ENCODE measurements at regions not wholly inside any gene's neighbourhood (a gene's known extent, or its start where the extent isn't known, plus 50 kb on each side); places are given as distances from the start of the nearest gene placed in this dataset.

- TF ChIP-seq CTCF (IDR thresholded peaks at IDR 0.05): no peak
- H3K27ac ChIP-seq: no peak overlapping the region
- H2AFZ ChIP-seq: no peak overlapping the region
- no peaks in the 10 kb centered on the region for H3K27me3 ChIP-seq (ENCODE audit: control insufficient read depth, insufficient read depth, low read length)
- H3K4me3 ChIP-seq (ENCODE audit: low read depth, low read length): no peak overlapping the region
- H3K9ac ChIP-seq: no peak overlapping the region
- no peaks in the 10 kb centered on the region for H3K36me3 ChIP-seq (ENCODE audit: control insufficient read depth, insufficient read depth, low read length)
- H3K4me1 ChIP-seq: no peaks in the 10 kb centered on the region
- H3K9me3 ChIP-seq (ENCODE audit: control insufficient read depth, low read length): no peaks in the 10 kb centered on the region
- H3K79me2 ChIP-seq: no peaks in the 10 kb centered on the region
- H3K4me2 ChIP-seq (ENCODE audit: low read length): no peak overlapping the region
Measured at GRCh38 chr2:240247868-240248720, 107.6 kb upstream of the OTOS start.

GRCh38 chr2:240248721-240249422, 108.4 kb upstream of the OTOS start:
- Histone ChIP-seq H3K27ac (no peak overlapping the region), H3K27me3 (ENCODE audit: control insufficient read depth, insufficient read depth, low read length) (no peaks in the 10 kb centered on the region), H3K79me2 (no peaks in the 10 kb centered on the region), H3K9me3 (ENCODE audit: control insufficient read depth, low read length) (no peaks in the 10 kb centered on the region), H3K4me2 (ENCODE audit: low read length) (no peak overlapping the region), H2AFZ (no peak overlapping the region), H3K4me3 (ENCODE audit: low read depth, low read length) (no peak overlapping the region), H3K4me1 (no peaks in the 10 kb centered on the region), H3K36me3 (ENCODE audit: control insufficient read depth, insufficient read depth, low read length) (no peaks in the 10 kb centered on the region), H3K9ac (no peak overlapping the region)
- no peak for TF ChIP-seq CTCF (IDR thresholded peaks at IDR 0.05)

- H3K9ac ChIP-seq: no peak overlapping the region
- no peak overlapping the region for H2AFZ ChIP-seq
- no peaks in the 10 kb centered on the region for H3K79me2 ChIP-seq
- no peak for TF ChIP-seq CTCF (IDR thresholded peaks at IDR 0.05)
- no peaks in the 10 kb centered on the region for H3K27me3 ChIP-seq (ENCODE audit: control insufficient read depth, insufficient read depth, low read length)
- no peak overlapping the region for H3K27ac ChIP-seq
- H3K4me3 ChIP-seq (ENCODE audit: low read depth, low read length): no peak overlapping the region
- no peaks in the 10 kb centered on the region for H3K36me3 ChIP-seq (ENCODE audit: control insufficient read depth, insufficient read depth, low read length)
- H3K4me1 ChIP-seq: no peaks in the 10 kb centered on the region
- H3K4me2 ChIP-seq (ENCODE audit: low read length): no peak overlapping the region
- no peaks in the 10 kb centered on the region for H3K9me3 ChIP-seq (ENCODE audit: control insufficient read depth, low read length)
Measured at GRCh38 chr2:240249423-240250149, 109.1 kb upstream of the OTOS start.

- H3K4me1 ChIP-seq: no peaks in the 10 kb centered on the region
- TF ChIP-seq CTCF (IDR thresholded peaks at IDR 0.05): no peak
- H3K27ac ChIP-seq: no peak overlapping the region
- no peak overlapping the region for H3K9ac ChIP-seq
- H3K36me3 ChIP-seq (ENCODE audit: control insufficient read depth, insufficient read depth, low read length): no peaks in the 10 kb centered on the region
- H2AFZ ChIP-seq: no peak overlapping the region
- H3K4me3 ChIP-seq (ENCODE audit: low read depth, low read length): no peak overlapping the region
- no peaks in the 10 kb centered on the region for H3K9me3 ChIP-seq (ENCODE audit: control insufficient read depth, low read length)
- H3K79me2 ChIP-seq: no peaks in the 10 kb centered on the region
- no peaks in the 10 kb centered on the region for H3K27me3 ChIP-seq (ENCODE audit: control insufficient read depth, insufficient read depth, low read length)
- H3K4me2 ChIP-seq (ENCODE audit: low read length): no peak overlapping the region
Measured at GRCh38 chr2:240250150-240250984, 109.9 kb upstream of the OTOS start.
